Adrenal gland (tissue), 5 donors: ENCODE measurements at regions not wholly inside any gene's neighbourhood (a gene's known extent, or its start where the extent isn't known, plus 50 kb on each side); places are given as distances from the start of the nearest gene placed in this dataset.

Experiments
- POLR2A ChIP-seq, 2 donors: fragments of 450-650 bp; IDR thresholded peaks; one replicate each; pipeline ENCODE4 v1.6.1; 2017; ENCODE audit warnings: antibody characterized with exemption in 2 of 2, mild to moderate bottlenecking in 2 of 2, moderate library complexity in 1 of 2
- TF ChIP-seq, protein P1 (sequence below), 6 experiments: fragments of 450-650 bp in 4 of 6; fragments of 200-600 bp in 2 of 6; sonication (generic) in 1 of 6; IDR thresholded peaks; 1 replicate in 5 of 6; 2 replicates in 1 of 6; pipeline versions ENCODE4 v1.5.1 to v1.8.0; 2016 to 2021; ENCODE audit warnings: antibody characterized with exemption in 6 of 6, mild to moderate bottlenecking in 2 of 6, moderate library complexity in 1 of 6
- donor health status: DM: no; HTN: no; CAD: no.

- TF ChIP-seq, protein P1, sequence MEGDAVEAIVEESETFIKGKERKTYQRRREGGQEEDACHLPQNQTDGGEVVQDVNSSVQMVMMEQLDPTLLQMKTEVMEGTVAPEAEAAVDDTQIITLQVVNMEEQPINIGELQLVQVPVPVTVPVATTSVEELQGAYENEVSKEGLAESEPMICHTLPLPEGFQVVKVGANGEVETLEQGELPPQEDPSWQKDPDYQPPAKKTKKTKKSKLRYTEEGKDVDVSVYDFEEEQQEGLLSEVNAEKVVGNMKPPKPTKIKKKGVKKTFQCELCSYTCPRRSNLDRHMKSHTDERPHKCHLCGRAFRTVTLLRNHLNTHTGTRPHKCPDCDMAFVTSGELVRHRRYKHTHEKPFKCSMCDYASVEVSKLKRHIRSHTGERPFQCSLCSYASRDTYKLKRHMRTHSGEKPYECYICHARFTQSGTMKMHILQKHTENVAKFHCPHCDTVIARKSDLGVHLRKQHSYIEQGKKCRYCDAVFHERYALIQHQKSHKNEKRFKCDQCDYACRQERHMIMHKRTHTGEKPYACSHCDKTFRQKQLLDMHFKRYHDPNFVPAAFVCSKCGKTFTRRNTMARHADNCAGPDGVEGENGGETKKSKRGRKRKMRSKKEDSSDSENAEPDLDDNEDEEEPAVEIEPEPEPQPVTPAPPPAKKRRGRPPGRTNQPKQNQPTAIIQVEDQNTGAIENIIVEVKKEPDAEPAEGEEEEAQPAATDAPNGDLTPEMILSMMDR (IDR thresholded peaks at IDR 0.05), result no peak
- no peak for TF ChIP-seq POLR2A (IDR thresholded peaks at IDR 0.05)
These were observed 782.9 kb upstream of the MIR17HG start for GRCh38 chr13:90564566-90564965.
